GM21390 (cell line): ENCODE measurements at regions not wholly inside any gene's neighbourhood (a gene's known extent, or its start where the extent isn't known, plus 50 kb on each side); places are given as distances from the start of the nearest gene placed in this dataset.

Experiments used
- ATAC-seq: cut with Tn5 transposase; IDR thresholded peaks from one replicate; pipeline ENCODE4 v1.9.1; 2021; ENCODE audit not compliant: unreplicated experiment

DNA sequence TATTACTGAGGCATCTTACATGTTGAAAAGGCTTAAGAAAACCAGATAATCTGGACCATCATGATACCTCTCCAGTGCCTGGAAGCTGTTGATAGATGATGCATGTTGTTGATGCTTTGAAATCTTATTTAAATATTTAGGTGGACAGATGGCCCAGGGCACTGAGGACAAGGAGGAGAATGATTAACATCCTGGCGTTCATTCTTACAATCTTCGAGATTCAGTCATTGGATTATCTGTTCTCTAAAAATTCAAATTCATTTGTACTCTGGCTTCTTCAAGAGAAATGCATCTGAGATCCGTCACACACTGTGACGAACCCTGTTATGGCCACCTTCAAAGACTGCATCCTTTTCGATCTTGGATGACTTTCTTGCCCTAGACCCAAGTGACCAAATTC, 121.3 kb upstream of the IGF1 start:
- ATAC-seq: no peak

DNA sequence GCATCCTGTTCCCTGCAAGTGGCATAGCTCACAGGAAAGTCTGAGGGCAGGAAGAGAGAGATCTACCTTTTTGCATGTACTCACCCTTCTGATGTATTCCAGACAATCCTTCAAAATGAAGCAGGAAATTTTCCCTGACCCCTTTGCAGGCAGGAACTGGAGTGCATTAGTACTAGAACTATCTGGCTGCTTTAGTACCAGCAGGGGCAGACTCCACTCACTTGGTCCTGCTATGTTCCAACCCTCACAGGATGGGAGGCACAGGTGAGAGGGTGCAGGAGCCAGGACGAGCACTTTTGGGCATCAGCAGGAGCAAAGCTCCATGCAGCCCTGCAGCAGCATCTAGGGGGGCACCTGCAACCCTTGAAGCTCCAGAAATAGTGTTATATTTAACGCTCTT, 116.3 kb upstream of the IGF1 start:
- ATAC-seq: no peak

- ATAC-seq: no peak
Measured at GRCh38 chr12:102596031-102596430, 115.7 kb upstream of the IGF1 start.

DNA sequence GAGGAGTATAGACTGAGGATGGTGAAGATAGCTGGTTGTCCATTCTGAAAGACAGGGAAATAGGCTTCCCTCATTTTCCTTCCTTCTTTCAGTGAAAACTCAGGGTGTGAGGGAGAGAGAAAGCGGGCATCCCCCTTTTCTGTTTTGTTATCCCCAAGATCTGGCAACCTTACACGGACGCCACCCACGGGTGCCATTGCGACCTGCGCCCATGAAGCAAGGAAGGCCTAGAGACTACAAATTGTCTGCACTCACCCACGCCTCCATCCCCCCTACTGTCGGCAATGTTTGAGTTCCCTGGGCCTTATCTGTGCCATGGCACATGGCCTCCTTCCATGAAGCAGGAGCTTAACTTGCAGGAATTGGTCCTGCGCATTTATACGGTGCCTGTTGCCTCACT, 115.0 kb upstream of the IGF1 start:
- ATAC-seq: no peak

GRCh38 chr12:102593134-102593533, 112.8 kb upstream of the IGF1 start:
- ATAC-seq: no peak

- no peak for ATAC-seq
Measured at GRCh38 chr12:102592134-102592533, 111.8 kb upstream of the IGF1 start.

GRCh38 chr12:102573237-102573636, 92.9 kb upstream of the IGF1 start:
- ATAC-seq: no peak

- no peak for ATAC-seq
Measured at GRCh38 chr12:102571889-102572288, 91.5 kb upstream of the IGF1 start.

GRCh38 chr12:102570256-102570655, 89.9 kb upstream of the IGF1 start:
- no peak for ATAC-seq

- ATAC-seq: no peak
Measured at GRCh38 chr12:102569803-102570202, 89.4 kb upstream of the IGF1 start.

DNA sequence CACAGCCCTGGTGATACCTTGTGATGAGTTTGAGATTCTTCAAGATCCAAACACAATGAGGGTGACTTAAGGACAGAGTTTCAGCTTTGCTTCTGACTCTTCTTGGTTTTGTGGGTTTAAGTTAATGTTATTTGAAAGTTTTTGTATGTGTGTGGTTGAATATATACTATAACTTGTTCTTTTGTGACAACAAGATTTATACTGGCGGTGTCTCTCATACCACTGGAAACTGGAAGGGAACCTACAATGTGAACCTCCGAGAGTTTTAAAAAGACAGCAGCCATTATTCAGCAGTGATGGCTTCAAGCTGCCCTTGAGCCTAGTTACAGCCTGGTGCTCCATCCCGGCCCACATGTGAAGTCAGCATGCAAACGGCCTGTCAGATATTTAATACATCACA, 87.9 kb upstream of the IGF1 start:
- no peak for ATAC-seq

DNA sequence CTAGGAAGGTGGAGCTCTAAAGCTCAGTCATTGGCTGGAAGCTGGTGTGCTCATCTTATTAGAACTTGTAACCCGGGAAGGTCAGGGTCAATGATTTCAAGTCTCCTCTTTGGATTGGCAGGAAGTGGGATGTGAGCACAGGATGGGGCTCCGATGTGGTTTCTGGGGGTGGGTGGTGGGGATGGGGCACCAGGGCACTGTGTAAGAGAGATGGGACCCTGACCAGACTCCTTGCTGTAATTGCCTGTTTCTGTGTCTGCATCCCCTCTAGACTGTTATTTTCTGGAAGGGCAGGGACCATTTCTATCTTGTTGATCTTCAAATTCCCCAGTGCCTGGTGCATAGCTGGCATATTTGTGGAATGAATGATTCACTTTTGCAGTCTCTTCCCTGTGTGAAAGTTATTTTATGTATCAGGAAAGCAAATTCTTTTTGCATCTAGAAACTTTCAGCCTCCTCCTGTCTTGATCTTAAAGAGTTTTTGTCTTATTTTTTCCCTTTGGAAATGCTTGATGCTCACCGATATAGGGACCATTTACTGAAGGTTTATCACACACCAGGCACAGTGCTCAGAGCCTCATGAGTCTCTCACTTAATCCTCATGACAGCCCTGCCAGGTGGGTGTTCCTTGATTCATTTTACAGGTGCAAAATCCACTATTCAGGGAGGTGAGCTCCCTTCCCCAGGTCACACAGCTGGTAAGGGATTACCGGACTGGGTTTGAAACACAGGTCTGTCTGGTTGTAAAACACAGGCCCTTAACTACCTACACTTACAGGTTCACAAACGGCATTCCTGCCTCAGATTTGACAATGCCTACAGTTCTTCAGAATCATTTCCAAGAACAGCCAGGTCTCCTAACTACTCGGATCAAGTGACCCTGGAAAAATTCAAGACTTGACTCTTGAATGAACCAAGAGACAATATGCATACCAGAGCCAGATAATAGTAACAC, 86.9 kb upstream of the IGF1 start:
- ATAC-seq: no peak

- no peak for ATAC-seq
Measured at GRCh38 chr12:102565555-102565954, 85.2 kb upstream of the IGF1 start.

- ATAC-seq: no peak
Measured at GRCh38 chr12:102564026-102564425, 83.7 kb upstream of the IGF1 start.

DNA sequence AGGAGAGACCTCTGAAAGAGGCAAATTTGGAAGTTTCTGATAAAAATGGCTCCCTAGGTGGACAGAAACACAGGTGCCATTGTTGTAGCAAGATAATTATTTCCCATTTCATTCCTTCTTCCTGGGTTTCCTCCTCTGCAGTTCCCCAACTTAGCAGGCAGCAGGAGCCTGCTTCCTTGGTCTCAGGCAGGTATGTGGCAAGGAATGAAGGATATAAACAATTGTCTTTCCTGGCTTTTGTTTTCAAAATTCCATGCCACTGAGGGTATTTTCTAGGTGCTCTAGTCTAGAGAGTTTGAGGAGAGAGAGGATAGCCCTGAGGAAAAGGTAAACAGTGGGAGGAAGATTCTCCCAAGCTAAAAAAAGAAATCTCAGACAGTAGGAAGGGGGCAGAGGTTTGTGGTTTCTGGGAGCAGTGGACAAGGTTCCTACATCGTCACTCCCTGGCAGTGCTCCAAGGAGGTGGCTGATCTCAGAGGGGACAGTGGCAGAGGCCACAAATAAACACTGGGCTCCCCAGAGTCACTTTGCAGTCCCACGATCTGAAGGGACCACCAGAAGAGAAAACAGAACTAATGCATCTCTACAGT, 82.6 kb upstream of the IGF1 start:
- ATAC-seq: no peak

GRCh38 chr12:102551186-102551585, 70.8 kb upstream of the IGF1 start:
- no peak for ATAC-seq

- no peak for ATAC-seq
Measured at GRCh38 chr12:102549691-102550090, 69.3 kb upstream of the IGF1 start.

- ATAC-seq: no peak
Measured at GRCh38 chr12:102548543-102548942, 68.2 kb upstream of the IGF1 start.

DNA sequence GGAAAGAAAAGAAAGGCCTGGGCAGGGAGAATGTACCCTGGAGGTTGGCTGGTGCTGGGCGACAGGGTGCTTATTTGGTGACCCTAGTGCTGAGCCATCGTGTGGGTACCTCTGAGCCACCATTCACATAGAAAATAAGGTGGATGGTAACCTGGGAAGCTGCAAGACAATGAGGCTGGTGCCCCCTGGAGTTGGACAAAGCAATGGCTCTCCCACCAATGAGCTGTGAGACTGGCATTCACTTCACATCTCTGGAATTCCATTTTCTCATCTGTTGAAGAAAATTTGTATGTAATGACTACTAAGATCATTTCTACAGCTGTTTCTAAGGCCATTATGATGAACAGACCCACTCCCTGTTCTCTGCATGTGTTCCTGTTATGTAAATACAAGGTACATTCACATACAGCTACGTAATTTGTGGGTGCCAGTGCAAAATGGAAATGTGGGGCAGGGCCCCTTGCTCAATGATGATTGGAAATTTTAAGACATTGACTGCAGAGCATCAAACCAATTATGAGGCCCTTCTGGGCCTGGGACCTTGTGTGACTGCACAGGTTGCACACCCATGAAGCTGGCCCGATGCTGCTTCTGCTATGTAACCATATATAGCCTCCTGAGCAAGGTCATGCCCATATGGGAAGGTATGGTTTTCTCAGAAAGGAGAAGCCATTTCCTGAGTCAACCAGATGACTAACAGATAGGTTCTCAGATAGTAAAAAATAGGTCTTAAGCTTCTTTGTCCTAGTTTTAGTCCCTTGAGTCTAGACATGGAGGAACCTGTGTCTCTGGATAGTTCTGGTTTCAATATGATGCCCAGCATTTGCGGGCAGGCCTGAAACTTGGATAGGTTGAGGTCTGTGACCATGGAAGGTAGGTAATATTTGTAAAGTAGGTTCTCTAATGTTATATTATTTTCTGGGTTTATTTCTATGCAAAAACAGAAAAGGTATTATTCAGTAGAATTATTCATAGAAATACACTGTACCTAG, 63.4 kb upstream of the IGF1 start:
- ATAC-seq: no peak

GRCh38 chr12:102542816-102543440, 62.6 kb upstream of the IGF1 start:
- no peak for ATAC-seq
